ENCODE measurements at regions not wholly inside any gene's neighbourhood (a gene's known extent, or its start where the extent isn't known, plus 50 kb on each side); places are given as distances from the start of the nearest gene placed in this dataset.

DNA sequence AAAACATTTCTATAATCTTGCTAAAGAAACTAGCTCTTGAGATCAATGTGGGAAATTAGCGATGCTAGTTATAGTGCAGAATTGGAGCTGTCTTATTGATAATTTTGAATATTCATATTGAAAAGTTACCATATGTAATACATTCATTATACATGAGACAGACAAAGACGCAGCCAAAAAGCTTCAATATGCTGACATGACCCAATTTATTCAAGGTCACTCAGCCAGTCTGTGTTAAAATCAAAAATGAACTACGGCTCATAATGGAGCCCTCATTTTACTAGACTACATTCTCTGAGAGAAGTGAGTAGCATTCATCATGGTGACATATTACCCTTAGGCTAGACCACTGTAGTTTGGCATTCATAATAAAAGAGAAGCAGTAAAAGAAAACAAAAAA is 107.3 kb upstream of the GABRG2 start:
- no peak for DNase-seq

DNA sequence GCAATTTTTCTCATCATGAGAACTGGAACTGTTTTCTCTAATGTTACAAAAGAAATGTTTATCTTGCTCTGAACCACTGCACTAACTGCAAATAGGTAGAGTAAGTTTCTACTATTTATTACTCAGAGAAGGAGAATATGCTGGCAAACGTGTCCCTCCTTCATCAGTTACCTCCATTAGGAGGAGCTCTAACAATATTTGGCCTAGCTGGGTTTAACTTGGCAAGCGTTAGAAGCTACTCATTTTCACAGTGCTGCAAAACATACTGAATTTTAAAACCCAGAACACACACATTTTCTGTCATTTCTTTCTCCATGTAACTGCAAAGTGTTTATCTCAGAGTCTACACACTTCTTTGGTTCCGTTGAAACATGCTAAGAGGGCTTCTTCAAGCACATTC is 101.0 kb upstream of the GABRG2 start:
- peak in 3 of 4 experiments; percentile 10 to 23 (median 17) for DNase-seq

DNA sequence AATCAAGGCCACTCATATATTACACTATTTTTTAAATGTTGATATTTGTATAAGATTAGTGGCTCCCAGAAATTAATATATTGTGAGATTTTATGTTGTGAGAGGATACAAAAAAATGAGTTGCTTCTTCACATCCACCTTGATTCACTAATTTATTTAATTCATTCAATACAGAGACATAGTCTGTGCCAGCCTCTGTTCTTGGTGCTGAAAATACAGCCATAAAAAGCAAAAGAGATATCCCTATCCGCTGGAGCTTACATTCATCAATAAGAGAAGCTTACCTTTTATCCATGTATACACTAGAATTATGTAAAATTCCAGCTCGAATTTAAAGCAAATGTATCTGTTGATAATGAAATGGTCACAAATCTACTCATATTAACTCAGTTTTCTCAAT is 92.2 kb upstream of the GABRG2 start:
- no peak for DNase-seq

DNA sequence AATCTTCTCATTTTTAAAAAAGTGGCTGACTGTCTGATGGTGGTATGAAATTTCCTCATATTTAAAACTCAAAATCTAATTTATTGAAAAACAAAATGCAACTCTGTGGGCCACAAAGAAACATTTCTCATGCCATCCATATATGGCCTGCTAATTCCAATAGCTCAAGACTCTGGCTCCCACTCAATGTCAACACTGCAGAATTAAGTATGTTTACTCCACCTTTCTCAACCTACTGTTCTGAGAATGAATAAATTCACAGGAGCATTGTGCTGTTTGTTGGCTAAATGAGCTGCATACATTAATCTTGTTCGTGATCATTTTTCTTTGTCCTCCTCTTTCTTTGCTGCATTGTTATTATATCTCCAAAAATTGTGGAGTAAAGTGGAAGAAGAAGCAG is 79.5 kb upstream of the GABRG2 start:
- DNase-seq, result no peak

Measured in suppressor macrophage (primary cell).